Smooth muscle cell (in vitro differentiated cells): ENCODE measurements at regions not wholly inside any gene's neighbourhood (a gene's known extent, or its start where the extent isn't known, plus 50 kb on each side); places are given as distances from the start of the nearest gene placed in this dataset.

Experiments
- DNase-seq: peaks from one replicate; lab custom pipeline; 2025; ENCODE audit not compliant: unreplicated experiment; lab: John Stamatoyannopoulos, UW
- H2AFZ ChIP-seq: fragments of 200-600 bp; sonication (generic); 2 replicates; pipeline ENCODE4 v1.6.0; 2016; ENCODE audit warnings: antibody characterized with exemption, low read depth, mild to moderate bottlenecking
- H3F3A ChIP-seq: fragments of 200-600 bp; sonication (generic); 2 replicates; pipeline ENCODE4 v1.6.0; 2017; ENCODE audit warnings: antibody characterized with exemption, low read depth
- H3K27ac ChIP-seq: fragments of 200-600 bp; sonication (generic); 2 replicates; pipeline ENCODE4 v1.5.1; 2016; ENCODE audit warnings: low read depth, mild to moderate bottlenecking
- H3K27me3 ChIP-seq: fragments of 200-600 bp; sonication (generic); 2 replicates; pipeline ENCODE4 v1.6.1; 2016; ENCODE audit warnings: low read depth, mild to moderate bottlenecking
- H3K36me3 ChIP-seq: fragments of 200-600 bp; sonication (generic); 2 replicates; pipeline ENCODE4 v1.5.1; 2016; ENCODE audit warnings: low read depth
- H3K4me1 ChIP-seq: fragments of 200-600 bp; sonication (generic); 2 replicates; pipeline ENCODE4 v1.5.1; 2016; ENCODE audit warnings: low read depth
- H3K4me2 ChIP-seq: fragments of 200-600 bp; sonication (generic); 2 replicates; pipeline ENCODE4 v1.6.0; 2016; ENCODE audit warnings: mild to moderate bottlenecking
- H3K4me3 ChIP-seq: fragments of 200-600 bp; sonication (generic); 2 replicates; pipeline ENCODE4 v1.5.1; 2016; ENCODE audit warnings: mild to moderate bottlenecking
- H3K79me2 ChIP-seq: fragments of 200-600 bp; sonication (generic); 2 replicates; pipeline ENCODE4 v1.6.0; 2016; ENCODE audit warnings: low read depth, mild to moderate bottlenecking
- H3K9ac ChIP-seq: fragments of 200-600 bp; sonication (generic); 2 replicates; pipeline ENCODE4 v1.6.0; 2016; ENCODE audit warnings: low read depth
- H3K9me3 ChIP-seq: fragments of 200-600 bp; sonication (generic); replicated peaks from 2 replicates; pipeline ENCODE4 v1.5.1; 2016; ENCODE audit warnings: low read depth
- H4K20me1 ChIP-seq: fragments of 200-600 bp; sonication (generic); 2 replicates; pipeline ENCODE4 v1.6.0; 2016; ENCODE audit warnings: low read depth
- CTCF ChIP-seq: fragments of 200-600 bp; sonication (generic); IDR thresholded peaks from 2 replicates; pipeline ENCODE4 v1.5.1; 2017; ENCODE audit warnings: borderline replicate concordance, mild to moderate bottlenecking, antibody characterized with exemption; ENCODE audit not compliant: insufficient read depth, poor library complexity, severe bottlenecking
- WGBS: methylation state at CpG from one replicate; pipeline ENCODE4 v1.1.7; 2016; ENCODE audit warnings: low lambda C conversion rate; 5-methylcytosine and 5-hydroxymethylcytosine counted together

GRCh38 chr2:42922790-42923579 is 130.6 kb upstream of the HAAO start:
- Histone ChIP-seq H3K27ac (peak overlapping the region; percentile 94), H3F3A (peaks cover 29% of the 10 kb centered on the region), H2AFZ (peak overlapping the region; percentile 29), H3K4me3 (no peak overlapping the region), H4K20me1 (no peaks in the 10 kb centered on the region), H3K4me1 (peaks cover 58% of the 10 kb centered on the region), H3K27me3 (no peaks in the 10 kb centered on the region), H3K4me2 (peak overlapping the region; percentile 33), H3K36me3 (no peaks in the 10 kb centered on the region), H3K9me3 (no peaks in the 10 kb centered on the region), H3K9ac (peak overlapping the region; percentile 66), H3K79me2 (no peaks in the 10 kb centered on the region)
- TF ChIP-seq CTCF = no peak
- WGBS = 39% methylated on average over 6 of the region's 6 CpGs
- DNase-seq = no peak

- no peak for TF ChIP-seq CTCF
- Histone ChIP-seq H3K4me1 (peaks cover 53% of the 10 kb centered on the region), H2AFZ (peak overlapping the region; percentile 29), H3F3A (peaks cover 28% of the 10 kb centered on the region), H3K4me3 (no peak overlapping the region), H3K27me3 (no peaks in the 10 kb centered on the region), H3K9ac (peak overlapping the region; percentile 60), H3K9me3 (no peaks in the 10 kb centered on the region), H4K20me1 (no peaks in the 10 kb centered on the region), H3K36me3 (no peaks in the 10 kb centered on the region), H3K4me2 (no peak overlapping the region), H3K27ac (peak overlapping the region; percentile 94), H3K79me2 (no peaks in the 10 kb centered on the region)
- 95% methylated on average over 2 of the region's 2 CpGs for WGBS
- no peak for DNase-seq
Measured at GRCh38 chr2:42922293-42922692, 129.9 kb upstream of the HAAO start.

GRCh38 chr2:42921721-42922120 is 129.3 kb upstream of the HAAO start:
- Histone ChIP-seq H3K4me2 (no peak overlapping the region), H3K9ac (no peak overlapping the region), H2AFZ (no peak overlapping the region), H3K27me3 (no peaks in the 10 kb centered on the region), H3K4me1 (peaks cover 53% of the 10 kb centered on the region), H3K79me2 (no peaks in the 10 kb centered on the region), H3K36me3 (no peaks in the 10 kb centered on the region), H3K4me3 (no peak overlapping the region), H4K20me1 (no peaks in the 10 kb centered on the region), H3K27ac (no peak overlapping the region), H3K9me3 (no peaks in the 10 kb centered on the region), H3F3A (peaks cover 28% of the 10 kb centered on the region)
- TF ChIP-seq CTCF = no peak
- DNase-seq = no peak
- WGBS = 79% methylated on average over 3 of the region's 3 CpGs

GRCh38 chr2:42921147-42921520 is 128.8 kb upstream of the HAAO start:
- no peak overlapping the region for H2AFZ ChIP-seq
- H3K9me3 ChIP-seq = no peaks in the 10 kb centered on the region
- peaks cover 28% of the 10 kb centered on the region for H3F3A ChIP-seq
- 69% methylated on average over 4 of the region's 4 CpGs for WGBS
- H3K27me3 ChIP-seq = no peaks in the 10 kb centered on the region
- no peaks in the 10 kb centered on the region for H4K20me1 ChIP-seq
- no peak overlapping the region for H3K27ac ChIP-seq
- H3K9ac ChIP-seq = no peak overlapping the region
- H3K4me3 ChIP-seq = no peak overlapping the region
- no peaks in the 10 kb centered on the region for H3K79me2 ChIP-seq
- no peak for DNase-seq
- H3K36me3 ChIP-seq = no peaks in the 10 kb centered on the region
- no peak overlapping the region for H3K4me2 ChIP-seq
- TF ChIP-seq CTCF = no peak
- H3K4me1 ChIP-seq = peaks cover 53% of the 10 kb centered on the region
